ENCODE measurements at regions not wholly inside any gene's neighbourhood (a gene's known extent, or its start where the extent isn't known, plus 50 kb on each side); places are given as distances from the start of the nearest gene placed in this dataset.

DNA sequence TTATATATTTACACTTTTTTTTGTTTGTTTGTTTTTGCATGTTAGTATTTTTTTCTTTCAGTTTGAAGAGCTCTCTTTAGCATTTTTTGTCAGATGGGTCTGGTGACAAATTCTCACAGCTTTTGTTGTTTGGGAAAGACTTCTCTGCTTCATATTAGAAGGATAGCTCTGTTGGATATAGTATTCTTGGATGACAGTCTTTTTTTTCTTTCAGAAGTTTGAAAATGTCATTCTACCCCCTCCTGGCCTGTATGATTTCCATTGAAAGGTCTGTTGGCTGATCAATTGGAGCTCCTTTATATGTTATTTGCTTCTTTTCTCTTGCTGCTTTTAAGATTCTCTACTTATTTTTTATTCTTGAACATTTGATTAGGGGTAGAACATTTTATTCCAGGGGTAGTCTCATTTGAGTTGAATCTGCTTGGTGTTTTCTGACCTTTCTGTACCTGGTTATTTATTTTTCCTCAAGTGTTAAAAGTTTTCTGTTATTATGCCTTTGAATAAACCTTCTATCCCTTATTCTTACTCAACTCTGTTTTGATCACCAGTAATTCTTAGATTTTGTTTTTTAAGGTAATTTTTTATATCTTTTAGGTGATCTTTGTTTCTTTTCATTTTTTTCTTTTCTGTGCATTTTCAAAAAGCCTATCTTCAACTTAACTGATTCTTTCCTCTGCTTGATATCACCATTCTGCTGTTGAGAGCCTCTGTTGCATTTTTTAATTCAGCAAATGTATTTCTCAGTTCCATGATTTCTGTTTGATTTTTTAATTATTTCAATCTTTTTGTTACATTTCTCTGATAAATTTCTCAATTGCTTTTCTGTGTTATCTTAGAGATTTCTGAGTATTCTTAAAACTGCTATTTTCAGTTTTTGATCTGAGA lies 176.8 kb upstream of the ECI2 start:
- no peak for DNase-seq (ENCODE audit: extremely low read depth, low read depth, low spot score)

DNA sequence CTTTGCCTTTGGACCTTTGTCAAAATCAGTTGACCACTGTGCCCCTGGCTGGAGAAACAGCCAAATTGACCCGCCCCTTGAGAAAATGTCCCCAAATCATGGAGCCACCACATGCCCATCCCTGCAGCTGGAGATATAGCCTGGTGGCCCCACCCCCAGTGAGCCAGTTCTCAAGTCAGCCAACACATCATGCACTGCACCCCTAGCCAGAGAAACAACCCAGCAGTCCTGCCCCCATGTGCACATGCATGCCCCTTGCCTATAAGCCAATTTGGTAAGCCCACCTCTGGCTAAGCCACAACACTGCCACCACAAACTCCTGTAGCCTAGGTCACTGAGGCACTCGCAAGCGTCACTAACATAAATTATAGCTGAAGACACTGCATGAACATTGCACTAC lies 174.2 kb upstream of the ECI2 start:
- DNase-seq (ENCODE audit: extremely low read depth, low read depth, low spot score) = no peak

DNA sequence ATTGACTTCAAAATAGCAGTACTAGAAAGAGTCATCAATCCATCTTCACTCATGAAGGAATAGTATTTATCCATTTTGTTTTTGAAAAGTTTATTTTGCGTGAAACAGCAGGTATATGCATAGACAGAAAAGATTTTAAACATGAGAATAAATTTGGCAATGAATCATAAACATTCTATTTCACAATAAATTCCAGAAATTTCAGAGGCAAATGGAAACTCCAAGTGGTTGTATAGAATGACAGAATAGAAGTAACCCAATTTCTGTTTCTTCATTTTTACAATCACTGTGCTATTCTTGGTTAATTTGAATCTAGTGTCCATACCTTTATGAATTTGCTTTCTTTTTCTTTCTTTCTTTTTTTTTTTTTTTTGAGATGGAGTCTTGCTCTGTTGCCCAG lies 173.0 kb upstream of the ECI2 start:
- DNase-seq (ENCODE audit: extremely low read depth, low read depth, low spot score) = no peak

DNA sequence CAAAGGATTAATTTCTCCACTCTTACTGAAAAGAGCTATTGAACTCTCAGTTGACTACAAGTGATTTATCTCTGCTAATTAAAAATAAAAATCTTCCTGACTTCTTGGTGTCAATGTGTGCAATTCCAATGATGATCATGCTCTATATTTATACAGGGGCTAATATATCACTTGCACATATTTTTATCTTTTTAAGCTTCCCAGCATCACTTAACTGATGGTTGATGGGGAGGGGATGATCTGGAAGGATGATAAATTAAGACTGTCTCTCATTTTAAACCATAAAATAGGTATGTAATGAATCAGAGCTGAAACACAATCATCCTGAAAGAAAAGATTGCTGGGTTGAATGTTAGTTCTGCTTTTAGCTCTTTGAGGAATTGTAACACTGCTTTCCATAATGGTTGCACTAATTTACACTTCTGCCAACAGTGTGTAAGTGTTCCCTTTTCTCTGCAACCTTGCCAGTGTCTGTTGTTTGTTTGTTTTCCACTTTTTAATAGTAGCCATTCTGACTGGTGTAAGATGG lies 169.6 kb upstream of the ECI2 start:
- no peak for DNase-seq (ENCODE audit: extremely low read depth, low read depth, low spot score)

DNA sequence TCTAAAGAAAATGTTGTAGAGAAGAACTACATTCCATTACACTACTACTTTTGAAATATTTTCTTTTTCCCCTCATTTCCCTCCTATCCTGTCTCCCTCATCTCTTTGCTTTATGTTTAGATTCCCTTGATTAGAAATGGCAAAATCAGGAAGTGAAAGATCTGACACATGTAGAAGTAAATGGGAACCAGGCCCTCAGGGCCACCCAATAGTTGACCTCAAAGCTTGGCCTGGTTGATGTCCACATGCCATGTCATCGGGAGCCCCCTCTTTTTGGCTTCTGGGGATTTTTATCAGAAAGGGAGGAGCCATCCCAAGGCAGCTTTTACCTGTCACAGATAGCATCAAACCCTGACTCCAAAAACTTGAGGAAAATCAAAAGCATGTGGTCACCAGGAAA lies 168.3 kb upstream of the ECI2 start:
- no peak for DNase-seq (ENCODE audit: extremely low read depth, low read depth, low spot score)

DNA sequence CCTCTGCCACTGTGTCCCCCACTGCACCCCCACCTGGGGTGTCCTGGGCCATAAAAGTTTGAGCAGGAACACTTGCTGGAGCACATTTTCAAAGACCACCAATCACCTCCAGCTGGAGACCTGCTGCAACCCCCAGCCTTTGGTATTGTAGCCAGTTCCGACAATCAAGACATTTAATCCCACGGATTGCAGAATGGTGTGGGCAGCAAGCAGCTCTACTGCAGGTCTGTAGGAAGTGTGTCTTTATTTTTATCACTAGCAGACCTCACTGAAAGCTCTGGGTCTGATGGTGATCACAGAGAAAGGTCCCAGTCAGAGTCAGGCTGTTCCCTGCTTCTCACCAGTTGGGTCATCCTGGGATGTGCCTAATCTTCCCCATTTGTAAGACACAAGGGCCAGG lies 167.1 kb upstream of the ECI2 start:
- DNase-seq (ENCODE audit: extremely low read depth, low read depth, low spot score) = no peak

DNA sequence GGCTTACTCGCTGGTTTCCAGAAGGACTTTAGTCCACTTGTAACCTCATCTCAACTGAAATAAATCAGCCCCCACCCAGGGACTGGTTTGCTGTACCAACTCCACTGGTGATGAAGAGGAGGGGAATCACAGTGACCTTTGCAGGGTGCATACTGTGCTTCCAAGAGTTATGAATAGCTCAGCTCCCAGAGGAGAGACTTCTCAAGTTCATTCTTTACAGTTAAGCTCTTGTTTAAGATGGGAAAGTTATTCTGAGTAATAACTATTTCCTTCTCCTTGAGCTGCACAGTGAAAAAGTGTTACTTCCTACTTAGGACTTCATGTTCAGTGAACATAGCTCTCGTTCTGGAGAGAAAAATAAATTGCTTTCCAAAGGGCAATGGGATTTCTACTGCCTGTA lies 166.5 kb upstream of the ECI2 start:
- no peak for DNase-seq (ENCODE audit: extremely low read depth, low read depth, low spot score)

DNA sequence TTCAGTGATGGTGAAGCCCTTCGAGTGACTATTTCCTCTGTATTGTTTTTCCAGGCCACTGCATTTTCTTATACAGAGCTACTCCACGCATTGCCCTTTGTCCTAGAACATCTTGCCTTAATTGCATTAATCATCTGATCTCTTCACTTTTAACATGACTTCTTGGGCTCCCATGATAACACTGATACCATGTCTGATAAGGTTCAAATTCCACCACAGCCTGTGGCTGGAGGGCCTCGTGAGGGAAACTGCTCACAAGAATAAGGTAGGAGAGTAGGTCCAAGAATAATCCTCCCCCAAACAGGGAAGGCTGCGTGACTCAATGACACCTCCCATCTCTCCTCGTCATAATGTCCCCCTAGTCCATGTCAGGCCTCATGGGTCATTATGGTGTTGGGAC lies 165.5 kb upstream of the ECI2 start:
- DNase-seq (ENCODE audit: extremely low read depth, low read depth, low spot score) = no peak

DNA sequence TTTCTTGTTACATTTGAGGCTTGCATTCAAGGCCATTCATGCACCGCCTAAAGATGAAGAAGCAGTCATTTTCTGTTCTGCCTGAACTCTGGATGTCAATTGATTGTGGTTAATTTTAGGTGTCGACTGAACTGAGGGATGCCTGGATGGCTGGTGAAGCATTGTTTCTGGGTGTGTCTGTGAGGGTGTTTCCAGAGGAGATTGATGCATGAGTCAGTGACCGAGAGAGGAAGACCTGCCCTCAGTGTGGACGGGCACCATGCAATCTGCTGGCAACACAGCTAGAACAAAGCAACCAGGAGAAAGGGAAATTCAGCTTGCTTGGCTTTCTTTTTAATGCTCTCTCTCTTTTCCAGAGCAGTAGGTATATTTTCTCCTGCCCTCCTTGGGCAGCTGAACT lies 164.1 kb upstream of the ECI2 start:
- no peak for DNase-seq (ENCODE audit: extremely low read depth, low read depth, low spot score)

DNA sequence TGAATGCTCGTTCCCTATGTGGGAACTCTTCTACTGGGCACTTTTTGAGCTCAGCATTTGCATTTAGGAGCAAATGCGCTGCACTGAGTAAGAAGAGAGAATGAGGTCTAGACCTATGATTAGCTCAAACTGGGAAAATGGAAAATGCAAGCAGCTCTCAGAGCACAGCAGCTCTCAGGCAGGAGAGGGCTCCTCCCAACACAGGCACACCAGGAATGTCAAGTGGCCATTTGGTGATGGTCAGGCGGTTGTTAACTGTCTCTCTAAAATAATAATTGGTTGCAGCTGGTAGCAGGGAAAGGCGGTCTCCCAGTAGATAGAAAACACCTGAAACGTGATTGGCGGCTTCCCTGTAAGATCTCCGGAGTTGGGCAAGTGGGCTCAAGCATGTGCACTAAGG lies 162.0 kb upstream of the ECI2 start:
- no peak for DNase-seq (ENCODE audit: extremely low read depth, low read depth, low spot score)

DNA sequence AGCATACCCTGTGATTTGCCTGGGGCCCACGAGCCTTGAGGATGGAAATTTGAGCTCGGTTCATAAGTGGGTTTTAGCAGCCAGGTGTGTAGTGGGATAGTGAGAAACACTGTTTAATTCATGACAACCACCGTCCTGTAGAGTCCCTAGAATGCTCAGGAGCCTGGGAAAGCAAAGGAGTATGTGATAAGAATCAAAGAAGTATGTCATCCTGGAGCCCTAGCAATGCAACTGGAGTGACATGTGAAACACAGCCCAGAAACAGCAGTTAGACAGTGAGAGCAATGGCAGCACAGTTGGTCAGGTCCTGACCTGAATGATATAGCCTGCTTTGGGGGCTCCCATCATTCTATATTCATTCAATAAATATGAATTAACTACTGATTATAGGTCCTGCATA lies 161.2 kb upstream of the ECI2 start:
- no peak for DNase-seq (ENCODE audit: extremely low read depth, low read depth, low spot score)

DNA sequence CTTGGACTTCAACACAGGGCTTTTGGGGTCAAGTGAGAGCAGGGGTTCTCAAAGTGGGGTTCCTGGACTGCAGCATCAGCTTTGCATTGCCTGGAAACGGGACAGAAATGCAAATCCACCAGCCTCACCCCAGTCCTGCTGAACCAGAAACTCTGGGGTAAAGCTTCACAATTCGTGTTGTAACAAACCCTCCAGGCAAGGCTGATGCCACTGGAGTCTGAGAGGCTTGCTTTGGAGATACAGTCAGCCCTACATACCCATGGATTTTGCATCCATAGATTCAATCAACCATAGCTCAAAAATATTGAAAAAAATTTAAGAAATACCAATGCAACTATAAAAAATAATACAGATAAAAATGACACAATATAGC lies 160.4 kb upstream of the ECI2 start:
- DNase-seq (ENCODE audit: extremely low read depth, low read depth, low spot score) = no peak

DNA sequence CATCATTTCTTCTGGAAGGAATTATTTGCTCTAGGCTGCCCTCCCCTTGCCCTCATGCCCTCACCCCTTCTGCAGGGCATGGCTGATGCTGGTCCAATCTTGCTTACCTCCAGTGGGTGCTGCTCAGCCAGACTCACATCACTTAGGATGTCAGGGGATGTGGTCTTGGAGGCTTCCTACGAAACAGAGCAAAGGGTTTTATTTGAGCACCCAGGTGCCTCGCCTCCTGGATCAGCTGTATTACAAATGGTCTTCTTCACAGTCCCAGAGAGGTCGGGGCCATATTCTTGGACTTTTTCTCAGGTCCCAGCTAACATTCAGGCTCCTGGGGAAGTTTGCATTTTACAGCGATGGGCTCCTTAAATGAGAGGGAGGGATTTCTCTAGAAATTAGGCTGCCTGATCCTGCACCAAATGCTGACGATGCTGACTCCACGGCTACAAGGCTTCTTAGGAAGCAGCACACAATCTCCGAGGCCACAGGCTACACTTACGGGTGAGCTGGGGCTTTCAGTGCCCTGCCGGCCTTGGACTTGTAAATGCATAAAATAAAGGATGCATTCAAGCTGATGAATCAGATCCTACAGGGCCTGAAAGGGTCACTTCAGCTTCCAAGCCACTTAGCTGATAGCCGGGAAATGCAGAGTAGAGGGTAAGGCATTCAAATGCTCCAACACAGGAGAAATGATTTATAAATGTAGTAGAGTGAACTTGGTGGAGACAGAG lies 159.8 kb upstream of the ECI2 start:
- no peak for DNase-seq (ENCODE audit: extremely low read depth, low read depth, low spot score)

DNA sequence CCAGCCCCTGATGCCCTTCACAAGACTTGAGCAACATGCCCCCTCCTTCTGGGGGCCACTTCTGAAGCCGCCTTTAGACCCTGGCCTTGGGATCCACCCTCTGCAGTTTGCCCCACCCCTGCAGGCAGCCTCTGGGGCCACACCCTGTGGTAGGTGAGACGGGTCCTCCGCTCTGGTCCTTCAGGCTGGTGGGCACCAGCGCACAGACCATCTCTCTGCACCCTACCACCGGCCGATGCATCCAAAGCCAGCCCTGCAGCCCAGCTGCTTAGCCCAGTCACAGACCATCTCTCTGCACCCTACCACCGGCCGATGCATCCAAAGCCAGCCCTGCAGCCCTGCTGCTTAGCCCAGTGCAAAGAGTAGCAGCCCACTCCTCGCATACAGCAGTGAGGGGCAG lies 159.3 kb upstream of the ECI2 start:
- no peak for DNase-seq (ENCODE audit: extremely low read depth, low read depth, low spot score)

DNA sequence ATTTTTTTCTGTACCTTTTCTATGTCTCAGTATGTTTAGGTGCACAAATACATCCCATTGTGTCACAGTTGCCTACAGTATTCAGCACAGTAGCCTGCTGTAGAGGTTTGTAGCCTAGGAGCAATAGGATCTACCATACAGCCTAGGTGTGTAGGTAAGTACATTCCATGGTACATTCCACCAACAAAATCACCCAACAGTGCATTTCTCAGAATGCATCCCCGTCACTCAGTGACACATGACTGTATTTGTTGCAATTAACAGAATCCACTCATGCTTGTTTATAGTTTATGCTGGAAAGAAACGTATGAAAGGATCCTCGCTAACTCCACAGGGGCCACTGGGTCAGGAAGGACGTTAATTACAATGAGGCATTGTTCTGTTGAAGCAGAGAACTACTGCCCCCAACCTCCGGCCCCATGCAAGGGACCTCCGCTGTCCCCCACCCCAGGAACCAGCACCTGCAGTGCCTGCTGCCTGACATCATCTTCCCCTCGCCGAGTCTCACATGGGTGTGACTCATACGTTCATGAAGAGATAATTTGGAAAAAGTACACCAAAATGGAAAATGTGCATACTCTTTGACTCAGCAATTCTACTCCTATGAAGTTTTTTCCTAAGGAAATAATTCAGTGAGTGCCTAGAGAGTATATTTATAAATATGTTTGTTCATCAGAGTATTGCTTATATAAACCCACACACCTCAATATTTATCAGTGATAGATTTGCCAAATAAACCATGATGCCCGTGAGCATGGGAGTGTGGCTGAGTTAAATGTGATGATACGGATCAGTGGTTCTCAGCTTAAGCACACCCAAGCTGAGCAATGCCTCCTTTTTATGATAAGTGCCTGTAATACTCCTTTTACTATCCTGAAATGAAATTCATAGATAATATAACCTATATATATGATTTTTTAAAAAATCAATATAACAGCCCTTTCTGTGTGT lies 156.4 kb upstream of the ECI2 start:
- DNase-seq (ENCODE audit: extremely low read depth, low read depth, low spot score) = peak; percentile 45

DNA sequence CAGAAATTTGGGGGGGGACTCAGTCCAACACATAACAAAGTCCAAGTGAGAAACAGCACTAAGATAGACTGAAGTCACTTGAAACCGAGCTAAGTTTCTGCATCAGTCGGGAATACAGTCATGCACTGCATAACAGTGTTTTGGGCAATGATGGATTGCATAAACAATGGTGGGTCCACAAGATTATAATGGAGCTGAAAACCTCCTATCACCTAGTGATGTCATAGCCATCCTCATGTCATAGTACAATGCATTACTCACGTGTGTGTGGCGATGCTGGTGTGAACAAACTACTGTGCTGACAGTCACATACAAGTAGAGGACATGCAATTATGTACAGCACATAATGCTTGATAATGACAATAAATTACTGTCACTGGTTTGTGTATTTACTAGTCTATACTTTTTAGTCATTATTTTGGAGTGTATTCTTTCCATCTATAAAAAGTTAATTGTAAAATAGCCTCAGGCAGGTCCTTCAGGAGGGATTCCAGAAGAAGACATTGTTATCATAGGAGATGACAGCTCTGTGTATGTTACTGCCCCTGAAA lies 154.5 kb upstream of the ECI2 start:
- no peak for DNase-seq (ENCODE audit: extremely low read depth, low read depth, low spot score)

DNA sequence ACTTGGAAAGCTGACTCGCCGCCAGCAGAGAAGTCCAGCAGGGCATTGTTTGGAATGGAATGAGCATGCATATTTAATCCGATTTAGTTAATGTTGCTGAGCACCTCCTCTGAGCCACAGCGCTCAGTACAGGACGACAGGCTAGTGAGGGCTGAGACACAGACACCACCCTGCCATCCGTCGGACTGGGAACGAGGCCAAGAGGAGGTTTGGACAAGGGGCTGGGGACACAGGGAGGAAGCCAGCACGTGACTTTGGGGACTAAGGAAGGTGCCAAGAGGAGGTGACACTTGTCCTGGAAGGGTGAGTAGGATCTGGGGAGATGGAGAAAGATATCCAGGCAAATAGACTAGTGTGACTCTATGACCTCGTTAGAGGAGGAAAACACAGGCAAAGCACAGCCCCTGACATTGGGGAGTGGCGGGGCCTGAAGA lies 152.5 kb upstream of the ECI2 start:
- DNase-seq (ENCODE audit: extremely low read depth, low read depth, low spot score) = no peak

DNA sequence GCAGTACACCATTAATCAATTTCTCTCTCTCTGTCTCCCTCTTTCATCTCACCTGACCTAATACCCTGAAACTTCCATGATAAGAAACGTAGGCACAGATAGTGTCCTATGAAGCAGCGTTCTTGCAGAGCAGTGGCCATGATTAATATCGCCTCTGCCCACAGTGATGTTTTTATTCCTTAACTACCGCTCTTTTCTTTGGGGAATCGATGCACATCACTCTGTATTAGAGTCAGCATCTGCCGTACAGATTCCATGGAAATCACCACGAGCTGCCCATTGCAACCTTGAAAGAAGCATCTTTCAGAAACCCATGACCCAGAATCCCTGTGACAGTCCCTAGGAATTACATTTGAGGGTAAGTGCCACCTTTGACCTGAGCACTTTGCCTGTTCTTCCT lies 152.0 kb upstream of the ECI2 start:
- no peak for DNase-seq (ENCODE audit: extremely low read depth, low read depth, low spot score)

DNA sequence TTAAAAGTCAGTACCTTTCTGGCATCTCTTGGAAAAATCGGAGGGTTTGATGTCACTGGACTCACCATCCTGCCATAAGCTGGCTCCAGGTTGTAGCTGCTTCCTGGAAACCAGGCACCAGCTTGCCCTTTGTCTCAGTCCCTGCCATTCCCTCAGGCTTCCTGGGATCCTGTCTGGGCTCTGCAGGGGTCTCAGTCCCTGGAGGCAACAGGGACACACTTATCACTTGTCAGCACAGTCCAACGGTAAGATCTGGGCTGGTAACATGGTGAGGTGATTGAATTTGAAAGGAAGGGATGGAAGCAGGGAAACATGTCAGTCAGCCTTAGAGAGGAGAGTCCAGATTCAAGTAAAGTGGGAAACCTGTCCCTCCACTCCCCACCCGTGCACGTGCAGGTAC lies 147.6 kb upstream of the ECI2 start:
- DNase-seq (ENCODE audit: extremely low read depth, low read depth, low spot score) = no peak

DNA sequence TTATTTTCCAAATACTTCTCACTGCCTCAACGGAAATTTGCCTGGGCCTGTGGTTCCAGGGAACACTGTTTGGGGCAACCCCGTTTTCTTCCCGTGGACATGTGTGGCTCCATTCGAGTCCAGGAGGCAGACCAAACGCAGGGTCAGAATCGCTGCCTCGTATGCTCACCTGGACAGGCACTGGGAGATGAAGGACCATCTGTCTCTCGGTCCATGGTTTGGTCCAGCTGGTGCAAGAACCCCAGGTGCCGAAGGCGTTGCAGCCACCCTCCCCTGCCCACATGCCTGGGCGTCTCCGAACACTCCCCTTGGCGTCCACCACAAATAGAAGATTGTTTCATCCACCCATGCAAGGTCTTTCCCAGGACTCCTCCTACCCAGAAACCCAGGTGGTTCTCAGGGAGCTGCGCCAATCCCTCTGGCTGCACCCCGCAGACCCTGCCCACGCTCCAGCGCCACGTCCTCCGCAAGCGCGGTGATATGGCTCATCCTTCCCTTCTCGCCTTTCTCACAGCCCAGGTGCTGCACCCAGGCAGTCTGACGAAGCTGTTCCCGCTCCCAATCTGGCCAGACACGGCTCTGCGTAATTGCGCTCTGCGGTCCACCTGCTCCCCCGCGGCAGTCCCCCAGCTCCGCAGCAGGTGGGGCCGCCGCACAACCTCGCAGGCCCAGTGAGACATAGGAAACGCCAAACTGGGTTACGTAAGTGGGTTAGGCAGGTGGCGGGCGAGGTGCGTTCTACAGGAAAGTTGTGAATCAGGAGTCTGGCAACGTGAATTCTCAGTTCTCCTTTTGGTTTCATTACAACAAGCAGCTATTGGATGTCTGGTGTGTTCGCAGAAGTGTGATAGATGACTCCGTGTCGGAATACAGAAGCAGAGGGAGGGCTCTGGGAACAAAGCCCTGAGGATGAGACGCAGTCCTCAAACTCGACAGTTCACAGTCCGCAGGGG lies 146.2 kb upstream of the ECI2 start:
- no peak for DNase-seq (ENCODE audit: extremely low read depth, low read depth, low spot score)

Measured in glomerular endothelial cell (primary cell).